ENCODE measurements at regions not wholly inside any gene's neighbourhood (a gene's known extent, or its start where the extent isn't known, plus 50 kb on each side); places are given as distances from the start of the nearest gene placed in this dataset.

DNA sequence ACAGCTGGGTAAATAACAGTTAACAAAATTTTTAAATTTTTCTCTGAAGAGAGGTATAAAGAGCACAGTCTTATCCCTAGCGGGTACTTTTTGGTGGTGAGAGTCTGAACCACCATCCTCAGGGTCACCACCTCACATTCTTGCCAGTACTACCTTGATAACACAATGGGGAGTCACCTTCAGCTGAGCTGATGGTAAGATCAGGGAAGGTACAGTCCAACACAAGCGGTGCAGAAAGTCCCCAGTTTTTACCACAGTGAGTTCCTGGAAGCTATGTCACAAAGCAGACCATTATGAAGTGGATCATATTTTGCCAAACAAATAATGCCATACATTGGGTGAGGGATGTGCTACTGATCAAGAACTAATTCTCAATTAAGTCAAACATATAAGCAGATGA is 176.9 kb downstream of the FASLG start:
- Histone ChIP-seq H3K9me3 (ENCODE audit: insufficient read depth, low read depth) (0 out of 2 replicates have a peak, but pooled peaks cover 5% of the 10 kb centered on the region), H3K4me2 (no peak overlapping the region), H3K36me3 (ENCODE audit: low read depth) (no peaks in the 10 kb centered on the region), H2AFZ (no peak overlapping the region), H3K79me2 (ENCODE audit: low read depth) (no peaks in the 10 kb centered on the region), H3K4me1 (replicated peaks; ENCODE audit: insufficient read depth) (peaks cover 10% of the 10 kb centered on the region), H3K9me2 (ENCODE audit: insufficient read depth) (no peaks in the 10 kb centered on the region), H3K4me3 (no peak overlapping the region), H3K27me3 (ENCODE audit: insufficient read depth, low read depth) (no peaks in the 10 kb centered on the region), H3F3A (ENCODE audit: insufficient read depth, low read depth) (no peaks in the 10 kb centered on the region; the same call in 1 of the 2 replicates), H4K20me1 (ENCODE audit: insufficient read depth) (no peaks in the 10 kb centered on the region), H3K27ac (no peak overlapping the region)
- ChIA-PET POLR2A (ENCODE audit: unreplicated experiment) (interaction anchor here (0.7 kb wide), 1 partner anchor 157 kb away, joined by 3 read pairs; no protein-coding TSS in a partner anchor), CTCF (no interaction called here)
- intact Hi-C loops (cut with micrococcal nuclease; ENCODE audit: unreplicated experiment), result no loop called here
- TF ChIP-seq CTCF (conservative IDR thresholded peaks at IDR 0.05) (no peak), EZH2 (IDR thresholded peaks at IDR 0.05; ENCODE audit: low read depth) (no peak)
- BruUV-seq (replicated peaks), result no TSS peak
- no peak for DNase-seq

- POLR2A ChIA-PET (ENCODE audit: unreplicated experiment), result interaction anchor here (0.6 kb wide), 1 partner anchor 22 kb away, joined by 4 read pairs; no protein-coding TSS in a partner anchor
- peak in 1 of 2 experiments; percentile 67 for DNase-seq
Measured at GRCh38 chr1:172837816-172838679, 179.1 kb downstream of the FASLG start.

More at GRCh38 chr1:172837816-172838679, 179.1 kb downstream of the FASLG start:
- no peak overlapping the region for H2AFZ ChIP-seq
- no peaks in the 10 kb centered on the region for H3K36me3 ChIP-seq (ENCODE audit: low read depth)
- no peak overlapping the region for H3K4me3 ChIP-seq
- peaks cover 10% of the 10 kb centered on the region for H3K4me1 ChIP-seq (replicated peaks; ENCODE audit: insufficient read depth)
- CTCF ChIA-PET, result no interaction called here
- H3K4me2 ChIP-seq, result no peak overlapping the region
- intact Hi-C loops (cut with micrococcal nuclease; ENCODE audit: unreplicated experiment), result no loop called here
- BruUV-seq (replicated peaks), result no TSS peak
- no peaks in the 10 kb centered on the region for H3K79me2 ChIP-seq (ENCODE audit: low read depth)
- H4K20me1 ChIP-seq (ENCODE audit: insufficient read depth), result no peaks in the 10 kb centered on the region
- H3K9me2 ChIP-seq (ENCODE audit: insufficient read depth), result no peaks in the 10 kb centered on the region
- no peak for TF ChIP-seq EZH2 (IDR thresholded peaks at IDR 0.05; ENCODE audit: low read depth)
- TF ChIP-seq CTCF (conservative IDR thresholded peaks at IDR 0.05), result no peak
- no peaks in the 10 kb centered on the region for H3K27me3 ChIP-seq (ENCODE audit: insufficient read depth, low read depth)
- H3K9me3 ChIP-seq (ENCODE audit: insufficient read depth, low read depth), result peaks cover 3% of the 10 kb centered on the region; the same call in 1 of the 2 replicates
- no peak overlapping the region for H3K27ac ChIP-seq
- no peaks in the 10 kb centered on the region; the same call in 1 of the 2 replicates for H3F3A ChIP-seq (ENCODE audit: insufficient read depth, low read depth)
